ENCODE measurements at regions not wholly inside any gene's neighbourhood (a gene's known extent, or its start where the extent isn't known, plus 50 kb on each side); places are given as distances from the start of the nearest gene placed in this dataset.

- DNase-seq (ENCODE audit: low spot score): no peak
- intact Hi-C loops (cut with DNase I): no loop called here
Observed at GRCh38 chr10:9986786-9987185, 1030.9 kb upstream of the CELF2 start.

- intact Hi-C loops (cut with DNase I): no loop called here
Observed at GRCh38 chr10:9987197-9987596, 1030.5 kb upstream of the CELF2 start.

GRCh38 chr10:9992661-9993060, 1025.0 kb upstream of the CELF2 start:
- intact Hi-C loops (cut with DNase I): no loop called here
- no peak for DNase-seq (ENCODE audit: low spot score)

More at GRCh38 chr10:9987197-9987596, 1030.5 kb upstream of the CELF2 start:
- no peak for DNase-seq (ENCODE audit: low spot score)

- DNase-seq (ENCODE audit: low spot score): no peak
- intact Hi-C loops (cut with DNase I): no loop called here
Observed at GRCh38 chr10:9994131-9994530, 1023.5 kb upstream of the CELF2 start.

- intact Hi-C loops (cut with DNase I): no loop called here
Observed at GRCh38 chr10:9999627-10000026, 1018.0 kb upstream of the CELF2 start.

GRCh38 chr10:10007957-10008356, 1009.7 kb upstream of the CELF2 start:
- intact Hi-C loops (cut with DNase I): no loop called here
- DNase-seq (ENCODE audit: low spot score): no peak

More at GRCh38 chr10:9999627-10000026, 1018.0 kb upstream of the CELF2 start:
- DNase-seq (ENCODE audit: low spot score): no peak

GRCh38 chr10:10010397-10010796, 1007.3 kb upstream of the CELF2 start:
- DNase-seq (ENCODE audit: low spot score): no peak
- intact Hi-C loops (cut with DNase I): no loop called here

- DNase-seq (ENCODE audit: low spot score): no peak
- intact Hi-C loops (cut with DNase I): no loop called here
Observed at GRCh38 chr10:10014846-10015245, 1002.8 kb upstream of the CELF2 start.

GRCh38 chr10:10017716-10018115, 1000.0 kb upstream of the CELF2 start:
- intact Hi-C loops (cut with DNase I): no loop called here

GRCh38 chr10:10020945-10021344, 996.7 kb upstream of the CELF2 start:
- intact Hi-C loops (cut with DNase I): no loop called here

More at GRCh38 chr10:10017716-10018115, 1000.0 kb upstream of the CELF2 start:
- no peak for DNase-seq (ENCODE audit: low spot score)

GRCh38 chr10:10032991-10033390, 984.7 kb upstream of the CELF2 start:
- no peak for DNase-seq (ENCODE audit: low spot score)
- intact Hi-C loops (cut with DNase I): no loop called here

More at GRCh38 chr10:10020945-10021344, 996.7 kb upstream of the CELF2 start:
- DNase-seq (ENCODE audit: low spot score): no peak

- intact Hi-C loops (cut with DNase I): no loop called here
Observed at GRCh38 chr10:10038348-10038747, 979.3 kb upstream of the CELF2 start.

GRCh38 chr10:10039595-10039994, 978.1 kb upstream of the CELF2 start:
- intact Hi-C loops (cut with DNase I): no loop called here
- no peak for DNase-seq (ENCODE audit: low spot score)

More at GRCh38 chr10:10038348-10038747, 979.3 kb upstream of the CELF2 start:
- no peak for DNase-seq (ENCODE audit: low spot score)

GRCh38 chr10:10043083-10043482, 974.6 kb upstream of the CELF2 start:
- DNase-seq (ENCODE audit: low spot score): no peak
- intact Hi-C loops (cut with DNase I): no loop called here

- intact Hi-C loops (cut with DNase I): no loop called here
- DNase-seq (ENCODE audit: low spot score): no peak
Observed at GRCh38 chr10:10044922-10045764, 972.5 kb upstream of the CELF2 start.

GRCh38 chr10:10045765-10046028, 972.0 kb upstream of the CELF2 start:
- intact Hi-C loops (cut with DNase I): no loop called here
- no peak for DNase-seq (ENCODE audit: low spot score)

GRCh38 chr10:10047426-10047825, 970.2 kb upstream of the CELF2 start:
- no peak for DNase-seq (ENCODE audit: low spot score)
- intact Hi-C loops (cut with DNase I): no loop called here

GRCh38 chr10:10053051-10053450, 964.6 kb upstream of the CELF2 start:
- intact Hi-C loops (cut with DNase I): no loop called here
- no peak for DNase-seq (ENCODE audit: low spot score)

- intact Hi-C loops (cut with DNase I): no loop called here
Observed at GRCh38 chr10:10054466-10054865, 963.2 kb upstream of the CELF2 start.

GRCh38 chr10:10055656-10056442, 961.8 kb upstream of the CELF2 start:
- intact Hi-C loops (cut with DNase I): no loop called here
- no peak for DNase-seq (ENCODE audit: low spot score)

More at GRCh38 chr10:10054466-10054865, 963.2 kb upstream of the CELF2 start:
- DNase-seq (ENCODE audit: low spot score): no peak

GRCh38 chr10:10056961-10057360, 960.7 kb upstream of the CELF2 start:
- DNase-seq (ENCODE audit: low spot score): no peak
- intact Hi-C loops (cut with DNase I): no loop called here

Data from cardiac septum (tissue), 1 donor.